Adrenal gland (tissue), 5 donors: ENCODE measurements at regions not wholly inside any gene's neighbourhood (a gene's known extent, or its start where the extent isn't known, plus 50 kb on each side); places are given as distances from the start of the nearest gene placed in this dataset.

Experiments
- POLR2A ChIP-seq, 2 donors: fragments of 450-650 bp; IDR thresholded peaks; one replicate each; pipeline ENCODE4 v1.6.1; 2017; ENCODE audit warnings: antibody characterized with exemption in 2 of 2, mild to moderate bottlenecking in 2 of 2, moderate library complexity in 1 of 2
- TF ChIP-seq, protein P1 (sequence below), 6 experiments: fragments of 450-650 bp in 4 of 6; fragments of 200-600 bp in 2 of 6; sonication (generic) in 1 of 6; IDR thresholded peaks; 1 replicate in 5 of 6; 2 replicates in 1 of 6; pipeline versions ENCODE4 v1.5.1 to v1.8.0; 2016 to 2021; ENCODE audit warnings: antibody characterized with exemption in 6 of 6, mild to moderate bottlenecking in 2 of 6, moderate library complexity in 1 of 6
- donor health status: DM: no; HTN: no; CAD: no.

DNA sequence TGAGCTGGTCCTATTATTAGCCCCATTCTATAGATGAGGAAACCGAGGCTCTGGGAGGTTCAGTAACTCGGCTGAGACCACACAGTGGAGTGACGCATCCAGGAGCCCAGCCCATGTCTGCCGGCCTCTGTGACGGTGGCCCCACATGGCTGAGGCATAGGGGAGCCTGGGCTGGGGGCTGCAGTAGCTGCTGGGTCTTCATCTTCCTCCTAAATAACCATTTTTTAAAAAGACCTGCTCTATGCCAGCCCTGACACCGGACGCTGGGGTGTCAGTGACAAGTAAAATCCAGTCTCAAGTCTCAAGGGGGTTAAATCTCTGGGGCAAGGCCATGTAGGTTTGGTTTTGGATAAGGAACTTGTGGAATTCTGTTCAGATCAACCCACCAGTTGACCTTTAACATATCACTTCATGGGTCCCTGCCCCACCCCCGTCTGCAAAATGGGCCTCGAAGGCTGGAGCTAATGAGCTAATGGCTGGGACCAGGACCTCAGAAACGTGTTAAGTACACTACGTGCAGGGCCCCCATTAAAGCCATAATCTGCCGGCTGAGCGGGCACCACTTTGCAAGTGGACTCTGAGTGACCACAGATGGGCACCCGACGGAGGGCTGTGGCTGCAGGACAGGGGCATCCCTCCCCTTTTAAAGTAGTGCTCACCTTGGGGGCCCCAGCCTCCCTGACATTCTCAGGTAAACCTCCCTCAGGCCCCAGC is 136.5 kb upstream of the UNC5B start:
- TF ChIP-seq, protein P1, sequence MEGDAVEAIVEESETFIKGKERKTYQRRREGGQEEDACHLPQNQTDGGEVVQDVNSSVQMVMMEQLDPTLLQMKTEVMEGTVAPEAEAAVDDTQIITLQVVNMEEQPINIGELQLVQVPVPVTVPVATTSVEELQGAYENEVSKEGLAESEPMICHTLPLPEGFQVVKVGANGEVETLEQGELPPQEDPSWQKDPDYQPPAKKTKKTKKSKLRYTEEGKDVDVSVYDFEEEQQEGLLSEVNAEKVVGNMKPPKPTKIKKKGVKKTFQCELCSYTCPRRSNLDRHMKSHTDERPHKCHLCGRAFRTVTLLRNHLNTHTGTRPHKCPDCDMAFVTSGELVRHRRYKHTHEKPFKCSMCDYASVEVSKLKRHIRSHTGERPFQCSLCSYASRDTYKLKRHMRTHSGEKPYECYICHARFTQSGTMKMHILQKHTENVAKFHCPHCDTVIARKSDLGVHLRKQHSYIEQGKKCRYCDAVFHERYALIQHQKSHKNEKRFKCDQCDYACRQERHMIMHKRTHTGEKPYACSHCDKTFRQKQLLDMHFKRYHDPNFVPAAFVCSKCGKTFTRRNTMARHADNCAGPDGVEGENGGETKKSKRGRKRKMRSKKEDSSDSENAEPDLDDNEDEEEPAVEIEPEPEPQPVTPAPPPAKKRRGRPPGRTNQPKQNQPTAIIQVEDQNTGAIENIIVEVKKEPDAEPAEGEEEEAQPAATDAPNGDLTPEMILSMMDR (IDR thresholded peaks at IDR 0.05) = no peak
- no peak for TF ChIP-seq POLR2A (IDR thresholded peaks at IDR 0.05)
